ENCODE measurements at regions not wholly inside any gene's neighbourhood (a gene's known extent, or its start where the extent isn't known, plus 50 kb on each side); places are given as distances from the start of the nearest gene placed in this dataset.

DNA sequence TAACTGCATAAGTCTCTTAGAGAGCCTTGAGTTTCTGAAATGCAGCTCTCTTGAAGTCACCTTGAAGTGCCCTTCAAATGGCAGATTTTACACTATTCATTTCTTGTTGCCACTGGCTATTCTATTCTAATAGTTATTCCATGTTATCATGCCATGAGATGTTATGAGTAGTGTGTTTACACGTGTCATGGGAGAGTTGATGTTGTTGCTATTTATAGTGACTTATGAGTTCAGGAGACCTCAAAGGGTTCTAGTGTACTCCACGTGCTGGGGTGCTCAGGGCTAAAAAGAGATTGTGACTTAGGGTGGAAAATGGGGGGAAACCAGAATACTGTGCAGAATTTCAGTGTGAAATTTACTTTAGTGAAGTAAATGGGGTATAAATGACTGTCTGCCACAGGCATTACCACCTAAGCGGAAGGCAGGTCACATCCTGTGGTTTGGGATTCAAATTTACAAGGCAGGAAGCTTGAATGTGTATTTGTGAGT, 77.1 kb upstream of the SLC4A4 start:
- 40 to 50% (median 40%) methylated on average over 3 of the region's 3 CpGs for whole genome bisulfite sequencing, 3 donors
- Histone ChIP-seq H3K27me3 (ENCODE audit: insufficient read depth in 3 of 3, low read length in 2 of 3) (no peaks in the 10 kb centered on the region), H3K27ac (peak overlapping the region; percentile 54), H3K4me3 (no peak overlapping the region), H3K36me3 (ENCODE audit: insufficient read depth in 1 of 2, low read depth in 1 of 2) (no peaks in the 10 kb centered on the region), H3K9me3 (no peaks in the 10 kb centered on the region), H3K4me1 (peaks cover 26% of the 10 kb centered on the region)
- DNase-seq = no peak
- TF ChIP-seq, protein P1, sequence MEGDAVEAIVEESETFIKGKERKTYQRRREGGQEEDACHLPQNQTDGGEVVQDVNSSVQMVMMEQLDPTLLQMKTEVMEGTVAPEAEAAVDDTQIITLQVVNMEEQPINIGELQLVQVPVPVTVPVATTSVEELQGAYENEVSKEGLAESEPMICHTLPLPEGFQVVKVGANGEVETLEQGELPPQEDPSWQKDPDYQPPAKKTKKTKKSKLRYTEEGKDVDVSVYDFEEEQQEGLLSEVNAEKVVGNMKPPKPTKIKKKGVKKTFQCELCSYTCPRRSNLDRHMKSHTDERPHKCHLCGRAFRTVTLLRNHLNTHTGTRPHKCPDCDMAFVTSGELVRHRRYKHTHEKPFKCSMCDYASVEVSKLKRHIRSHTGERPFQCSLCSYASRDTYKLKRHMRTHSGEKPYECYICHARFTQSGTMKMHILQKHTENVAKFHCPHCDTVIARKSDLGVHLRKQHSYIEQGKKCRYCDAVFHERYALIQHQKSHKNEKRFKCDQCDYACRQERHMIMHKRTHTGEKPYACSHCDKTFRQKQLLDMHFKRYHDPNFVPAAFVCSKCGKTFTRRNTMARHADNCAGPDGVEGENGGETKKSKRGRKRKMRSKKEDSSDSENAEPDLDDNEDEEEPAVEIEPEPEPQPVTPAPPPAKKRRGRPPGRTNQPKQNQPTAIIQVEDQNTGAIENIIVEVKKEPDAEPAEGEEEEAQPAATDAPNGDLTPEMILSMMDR (IDR thresholded peaks at IDR 0.05) = no peak
- ATAC-seq = peak; percentile 87 to 96 (median 94)
- intact Hi-C loops (cut with DNase I) = no loop called here

DNA sequence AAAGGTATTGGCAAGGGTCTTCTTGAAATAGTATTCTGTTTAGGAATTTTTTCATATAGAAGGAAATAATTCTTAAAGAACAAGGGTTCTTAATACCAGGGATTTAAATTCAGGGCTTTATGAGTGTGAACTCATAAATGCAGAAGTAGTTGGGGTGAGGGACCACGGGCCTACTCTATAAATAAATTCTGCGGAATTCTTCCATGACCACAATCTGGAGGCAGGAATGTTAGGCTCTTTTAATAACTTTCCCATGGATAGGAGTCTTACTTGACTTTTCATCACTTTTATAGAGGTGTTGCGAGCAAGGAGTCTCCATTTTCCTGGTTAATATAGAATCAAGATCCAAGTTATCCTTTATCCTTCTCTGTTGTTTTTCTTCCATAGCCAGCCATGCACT, 76.7 kb upstream of the SLC4A4 start:
- Histone ChIP-seq H3K36me3 (ENCODE audit: insufficient read depth in 1 of 2, low read depth in 1 of 2) (no peaks in the 10 kb centered on the region), H3K4me1 (peaks cover 27% of the 10 kb centered on the region), H3K27ac (peak overlapping the region; percentile 54), H3K9me3 (no peaks in the 10 kb centered on the region), H3K4me3 (no peak overlapping the region), H3K27me3 (ENCODE audit: insufficient read depth in 3 of 3, low read length in 2 of 3) (no peaks in the 10 kb centered on the region)
- ATAC-seq (no peak), DNase-seq (no peak)
- WGBS, 3 donors = 63 to 66% (median 63%) methylated on average over 3 of the region's 3 CpGs
- TF ChIP-seq, protein P1 (IDR thresholded peaks at IDR 0.05) = no peak
- intact Hi-C loops (cut with DNase I) = no loop called here

DNA sequence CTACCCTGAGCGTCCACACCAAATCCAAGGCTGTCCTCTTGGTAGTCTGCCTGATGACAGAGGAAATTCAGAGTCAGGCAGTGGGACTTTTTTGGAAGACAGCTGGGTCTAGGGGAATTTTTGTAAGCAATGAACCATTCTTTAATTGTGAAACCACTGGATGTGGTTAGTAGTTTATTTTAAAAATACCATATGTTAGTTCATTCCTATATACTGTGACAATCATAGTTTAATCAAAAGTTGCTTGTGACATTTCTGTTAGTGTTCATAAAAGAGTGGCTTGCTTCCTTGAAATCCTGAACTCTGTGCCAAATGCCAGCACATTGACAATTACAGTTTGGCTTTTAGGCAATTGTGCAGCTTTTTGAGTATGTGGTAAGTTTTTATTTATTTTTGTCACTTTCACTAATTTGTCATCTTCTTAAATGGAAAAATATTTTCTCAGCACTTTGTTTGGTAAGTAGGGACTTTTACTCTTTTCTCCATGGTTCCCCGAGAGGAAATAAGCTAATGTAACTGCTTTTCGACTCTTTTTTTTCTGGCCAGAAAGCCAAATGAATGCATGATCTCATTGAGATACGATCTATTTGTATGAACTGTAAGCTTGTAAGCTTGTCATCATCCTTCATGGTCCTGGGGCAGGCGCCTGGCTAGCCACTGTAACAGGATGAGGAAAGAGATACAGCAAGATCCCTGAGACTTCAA, 72.6 kb upstream of the SLC4A4 start:
- peak in 1 of 4 donors; percentile 35 for ATAC-seq
- 47 to 62% (median 47%) methylated on average over 5 of the region's 5 CpGs for WGBS, 3 donors

DNA sequence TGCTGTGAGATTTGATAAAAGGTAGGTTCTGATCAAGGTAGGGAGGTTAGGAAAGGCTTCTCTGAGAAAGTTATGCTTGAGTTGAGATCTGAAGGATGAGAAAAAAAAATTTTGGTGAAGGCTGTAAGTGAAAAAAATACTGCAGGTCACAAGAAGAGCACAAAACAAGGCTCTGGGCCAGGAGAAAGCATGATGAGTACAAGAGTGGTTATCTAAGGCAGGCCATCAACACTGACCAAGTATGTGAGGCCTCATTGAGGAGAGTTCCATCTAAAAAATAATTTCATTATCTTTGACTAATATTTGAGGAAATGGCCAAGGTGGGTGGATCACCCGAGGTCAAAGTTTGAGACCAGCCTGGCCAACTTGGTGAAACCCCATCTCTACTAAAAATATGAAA, 71.6 kb upstream of the SLC4A4 start:
- no peak overlapping the region for H3K27ac ChIP-seq
- WGBS, 3 donors = 90 to 100% (median 97%) methylated on average over 1 of the region's 1 CpG
- no peak for ATAC-seq

More for the DNA sequence above, 72.6 kb upstream of the SLC4A4 start:
- Histone ChIP-seq H3K4me1 (peaks cover 14% of the 10 kb centered on the region), H3K4me3 (no peak overlapping the region), H3K9me3 (no peaks in the 10 kb centered on the region), H3K27me3 (ENCODE audit: insufficient read depth in 3 of 3, low read length in 2 of 3) (no peaks in the 10 kb centered on the region), H3K27ac (no peak overlapping the region), H3K36me3 (ENCODE audit: insufficient read depth in 1 of 2, low read depth in 1 of 2) (no peaks in the 10 kb centered on the region)
- TF ChIP-seq, protein P1 (IDR thresholded peaks at IDR 0.05) = no peak
- DNase-seq = peak in 1 of 2 donors; percentile 19
- intact Hi-C loops (cut with DNase I) = no loop called here

More for the DNA sequence above, 71.6 kb upstream of the SLC4A4 start:
- Histone ChIP-seq H3K27me3 (ENCODE audit: insufficient read depth in 3 of 3, low read length in 2 of 3) (no peaks in the 10 kb centered on the region), H3K4me1 (peaks cover 6% of the 10 kb centered on the region), H3K36me3 (ENCODE audit: insufficient read depth in 1 of 2, low read depth in 1 of 2) (no peaks in the 10 kb centered on the region), H3K9me3 (no peaks in the 10 kb centered on the region), H3K4me3 (no peak overlapping the region)
- DNase-seq = no peak
- intact Hi-C loops (cut with DNase I) = no loop called here
- TF ChIP-seq, protein P1 (IDR thresholded peaks at IDR 0.05) = no peak
